Epithelial cell of prostate (primary cell): ENCODE measurements at regions not wholly inside any gene's neighbourhood (a gene's known extent, or its start where the extent isn't known, plus 50 kb on each side); places are given as distances from the start of the nearest gene placed in this dataset.
"Not testable (repeated sequence)": the region's sequence is repeated elsewhere in the genome, so short reads cannot be mapped to it uniquely, and the experiment has no call there.

Experiments used
- DNase-seq: peaks from one replicate; pipeline ENCODE4 v3.0.0-alpha.2; 2011; ENCODE audit warnings: low read depth, low spot score
- H3K27ac ChIP-seq: fragments of 450-650 bp; 2 replicates; pipeline ENCODE4 v1.5.1; 2017; ENCODE audit warnings: mild to moderate bottlenecking

GRCh38 chr7:51629206-51629605 lies 312.6 kb upstream of the COBL start:
- DNase-seq: no peak
- no peak overlapping the region for H3K27ac ChIP-seq

DNA sequence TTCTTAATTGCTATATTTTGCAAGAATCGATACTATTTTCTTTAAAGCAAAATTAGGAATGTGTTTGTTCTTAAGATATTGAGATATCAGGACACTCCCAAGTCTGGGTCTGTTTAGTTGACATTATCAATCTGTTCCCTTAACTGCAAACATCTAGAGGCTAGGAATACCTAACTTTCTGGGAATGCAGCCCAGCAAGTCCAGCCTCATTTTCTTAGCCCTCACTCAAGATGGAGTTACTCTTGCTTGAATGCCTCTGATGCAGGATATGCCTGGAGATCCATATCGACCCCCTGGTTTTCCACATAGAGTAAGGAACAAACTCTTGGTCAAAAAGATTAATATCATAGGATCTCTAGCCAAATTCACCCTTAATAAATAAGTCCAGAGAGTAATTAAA lies 305.3 kb upstream of the COBL start:
- no peak for DNase-seq
- H3K27ac ChIP-seq: no peak overlapping the region

DNA sequence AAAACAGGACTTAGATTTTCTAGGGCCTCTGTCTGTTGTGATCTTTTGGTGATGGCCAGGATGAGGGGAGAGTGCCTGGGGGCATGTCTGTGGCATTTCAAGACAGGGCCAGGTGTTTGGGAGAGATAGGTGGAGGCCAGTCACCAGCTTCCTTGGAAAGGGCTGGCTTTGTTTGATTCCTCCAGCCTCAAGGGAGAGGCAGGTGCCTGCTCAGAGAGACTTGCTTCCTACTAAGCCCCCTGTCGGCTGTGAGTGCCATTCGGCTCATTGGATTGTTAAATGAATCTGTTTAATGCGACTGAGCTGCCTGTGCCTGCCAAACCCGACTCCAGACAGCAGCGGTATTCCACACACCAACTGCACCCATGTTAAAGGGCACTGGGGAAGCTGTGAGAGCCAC lies 304.1 kb upstream of the COBL start:
- H3K27ac ChIP-seq: no peak overlapping the region

DNA sequence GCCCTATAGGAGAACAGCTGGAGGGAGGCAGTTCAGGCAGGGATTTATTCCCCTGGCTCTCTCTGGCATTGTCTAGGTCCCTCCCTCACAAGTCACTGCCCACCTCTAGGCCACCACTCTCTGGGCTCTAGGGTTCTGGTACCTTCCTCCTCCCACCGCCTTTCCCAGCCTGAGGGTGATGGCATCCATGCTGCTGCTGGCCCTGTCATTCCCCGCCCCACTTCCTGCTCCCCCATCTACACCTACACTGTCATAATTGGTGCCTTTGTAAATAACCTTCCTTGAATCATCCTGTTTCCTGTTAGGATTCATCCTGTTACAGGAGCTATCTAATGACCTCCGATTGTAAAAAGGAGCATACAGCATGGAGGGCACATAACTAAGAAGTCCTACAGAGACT lies 303.3 kb upstream of the COBL start:
- DNase-seq: no peak
- no peak overlapping the region for H3K27ac ChIP-seq

More for the DNA sequence above, 304.1 kb upstream of the COBL start:
- DNase-seq: no peak

DNA sequence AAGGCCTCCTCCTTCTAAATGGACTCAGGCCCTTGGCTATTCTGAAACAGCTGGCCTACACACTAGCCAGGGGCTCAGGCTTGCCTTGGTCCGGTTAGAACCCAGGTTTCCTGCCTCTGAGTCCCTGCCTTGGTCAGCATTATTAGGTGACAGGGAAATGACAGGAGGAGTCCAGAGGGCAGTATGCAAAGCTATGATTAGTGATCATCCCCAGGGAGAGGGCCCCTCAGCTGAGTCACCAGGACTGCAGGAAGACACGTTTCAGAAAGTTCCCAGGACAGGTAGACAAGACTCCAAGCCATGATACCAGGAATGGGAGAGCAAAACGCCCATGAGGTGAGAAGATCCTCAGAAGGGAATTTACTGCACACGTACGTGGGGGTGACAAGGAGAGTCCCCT lies 301.1 kb upstream of the COBL start:
- H3K27ac ChIP-seq: no peak overlapping the region
- DNase-seq: no peak

GRCh38 chr7:51613911-51614357 lies 297.3 kb upstream of the COBL start:
- H3K27ac ChIP-seq: no peak overlapping the region
- no peak for DNase-seq

DNA sequence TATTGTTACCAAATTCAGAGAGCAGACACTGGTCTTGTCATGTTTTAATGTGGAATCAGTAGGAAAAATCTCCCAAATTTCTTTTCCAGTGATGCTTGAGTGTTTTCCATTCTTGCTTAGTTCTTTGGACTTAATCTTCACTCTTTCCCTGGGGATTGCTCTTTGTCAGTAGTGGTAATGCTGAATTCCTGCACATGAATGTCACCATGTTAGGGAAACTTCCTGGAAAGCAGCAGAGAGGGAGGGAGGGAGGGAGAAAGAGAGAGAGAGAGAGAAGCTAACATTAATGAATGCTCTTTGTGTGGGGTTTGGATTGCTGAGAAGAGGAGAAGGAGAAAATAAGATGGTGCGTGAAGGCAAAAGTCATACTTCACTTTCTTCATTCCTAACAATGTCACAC lies 295.3 kb upstream of the COBL start:
- no peak overlapping the region for H3K27ac ChIP-seq
- no peak for DNase-seq

DNA sequence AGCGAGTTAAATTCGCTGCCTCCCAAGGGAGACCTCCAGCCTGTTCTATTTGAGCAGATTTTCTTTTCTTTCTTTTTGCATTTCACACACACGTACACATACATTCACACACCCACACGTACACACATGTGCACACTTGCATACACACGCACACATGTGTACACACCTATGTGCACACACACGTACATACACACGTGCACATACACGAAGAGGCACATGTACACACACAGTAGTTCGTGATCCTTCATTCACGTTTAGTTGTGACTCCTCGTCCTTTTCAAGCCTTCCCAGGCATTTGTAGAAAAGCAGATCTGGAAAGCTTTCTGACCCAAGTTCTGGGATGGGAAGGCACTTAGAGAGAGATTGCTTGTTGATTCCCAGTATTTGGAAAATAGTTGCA lies 290.8 kb upstream of the COBL start:
- DNase-seq: no peak
- H3K27ac ChIP-seq: no peak overlapping the region

DNA sequence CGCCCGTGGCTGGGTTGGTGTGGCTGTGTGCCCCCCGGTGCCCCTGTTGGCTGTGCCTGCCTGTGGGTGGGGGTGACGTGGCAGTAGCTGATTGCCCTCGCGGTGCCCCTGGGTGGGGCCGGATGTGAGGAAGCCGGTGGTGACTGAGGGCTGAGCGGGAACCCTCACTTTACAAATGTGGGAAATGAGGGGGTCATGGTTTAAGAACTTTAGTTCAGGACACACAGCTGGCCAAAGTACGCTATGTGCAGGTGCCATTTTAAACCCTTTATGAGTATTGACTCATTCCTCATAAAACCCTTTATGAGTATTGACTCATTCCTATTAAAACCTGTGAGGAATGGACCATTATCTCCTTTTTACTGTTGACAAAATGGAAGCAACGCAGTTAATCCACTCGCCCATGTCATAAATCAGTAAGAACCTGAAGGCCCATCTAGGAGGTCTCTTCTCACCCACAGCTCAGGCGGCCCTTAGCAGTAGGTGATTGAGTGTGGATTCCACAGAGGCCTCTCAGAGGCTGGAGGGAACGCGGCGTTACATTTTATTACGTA lies 290.1 kb upstream of the COBL start:
- peak; percentile 14 for DNase-seq
- no peak overlapping the region for H3K27ac ChIP-seq

GRCh38 chr7:51602376-51602775 lies 285.8 kb upstream of the COBL start:
- no peak for DNase-seq
- no peak overlapping the region for H3K27ac ChIP-seq

- no peak for DNase-seq
- no peak overlapping the region for H3K27ac ChIP-seq
Observed at GRCh38 chr7:51601461-51601860, 284.9 kb upstream of the COBL start.

DNA sequence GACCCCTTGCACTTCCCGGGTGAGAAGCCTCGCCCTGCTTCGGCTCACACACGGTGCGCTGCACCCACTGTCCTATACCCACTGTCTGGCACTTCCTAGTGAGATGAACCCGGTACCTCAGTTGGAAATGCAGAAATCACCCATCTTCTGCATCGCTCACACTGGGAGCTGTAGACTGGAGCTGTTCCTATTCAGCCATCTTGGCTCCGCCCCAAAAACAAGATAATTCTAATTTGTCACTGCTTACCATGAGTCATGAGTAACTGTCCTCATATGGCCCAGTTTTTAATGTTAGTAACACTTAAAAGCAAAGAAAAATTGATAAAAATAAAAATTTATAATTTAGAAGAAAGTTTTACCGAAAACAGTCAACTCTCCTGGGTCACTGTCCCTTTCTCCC lies 283.3 kb upstream of the COBL start:
- not testable (repeated sequence) for DNase-seq, H3K27ac ChIP-seq

DNA sequence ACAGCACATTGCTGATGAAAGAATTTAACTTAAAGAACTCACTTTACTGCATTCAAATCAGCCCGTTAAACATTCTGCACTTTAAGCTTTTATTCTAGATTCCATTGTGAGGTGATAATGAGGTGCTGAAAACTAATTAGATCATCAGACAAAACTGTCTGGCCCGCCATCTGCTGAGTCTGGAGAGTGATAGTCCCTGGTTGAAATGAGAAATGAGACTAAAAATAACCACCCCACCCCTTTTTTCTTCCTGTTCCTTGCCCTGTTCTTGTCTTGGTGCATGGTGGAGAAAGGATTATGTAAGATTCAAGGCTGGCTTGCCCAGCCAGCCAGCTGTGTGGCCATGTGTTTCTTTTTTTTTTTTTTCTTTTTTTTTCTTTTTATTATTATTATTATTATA lies 277.0 kb upstream of the COBL start:
- H3K27ac ChIP-seq: no peak overlapping the region
- no peak for DNase-seq

- no peak for DNase-seq
- H3K27ac ChIP-seq: no peak overlapping the region
Observed at GRCh38 chr7:51592842-51593599, 276.4 kb upstream of the COBL start.

DNA sequence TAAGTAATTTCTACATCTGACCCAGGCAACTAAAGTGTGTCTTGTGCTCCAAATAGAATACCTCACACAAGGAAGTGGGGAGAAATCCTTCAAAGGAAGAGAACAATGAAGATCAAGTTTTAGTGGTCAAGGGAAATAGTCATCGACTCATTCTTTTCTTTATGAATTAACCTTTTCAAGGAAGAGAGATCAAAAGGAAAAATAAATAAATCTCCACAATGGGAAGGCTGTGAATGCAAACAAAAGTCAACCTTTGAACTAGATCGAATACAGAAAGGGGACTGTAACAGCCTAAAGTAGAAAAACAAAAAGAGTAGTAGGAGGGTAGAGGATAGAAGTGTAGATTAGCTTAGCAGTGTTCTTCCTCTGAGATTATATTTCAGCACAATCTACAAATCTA lies 274.6 kb upstream of the COBL start:
- H3K27ac ChIP-seq: no peak overlapping the region
- DNase-seq: no peak

DNA sequence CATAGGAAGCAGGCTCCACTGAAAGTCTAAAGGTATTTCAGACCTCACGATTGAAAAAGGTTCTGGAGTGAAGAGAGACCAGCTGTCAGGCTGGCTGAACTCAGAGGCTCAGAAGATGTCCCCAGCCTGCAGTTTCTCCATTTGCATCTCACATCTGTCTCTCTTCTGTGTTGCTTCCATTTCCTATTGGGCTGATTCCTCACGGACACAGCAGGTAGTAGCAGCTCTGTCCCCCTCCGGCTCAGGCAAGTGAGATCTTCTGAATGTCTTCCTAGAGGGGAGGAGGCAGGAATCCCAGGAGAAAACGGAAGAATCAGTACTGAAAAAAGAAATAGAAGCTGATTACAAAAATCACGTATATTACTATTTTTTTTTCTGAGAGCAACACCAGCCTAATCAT lies 274.1 kb upstream of the COBL start:
- H3K27ac ChIP-seq: no peak overlapping the region
- no peak for DNase-seq

GRCh38 chr7:51589111-51589510 lies 272.5 kb upstream of the COBL start:
- no peak overlapping the region for H3K27ac ChIP-seq
- DNase-seq: no peak

- no peak overlapping the region for H3K27ac ChIP-seq
- no peak for DNase-seq
Observed at GRCh38 chr7:51587604-51588003, 271.0 kb upstream of the COBL start.

DNA sequence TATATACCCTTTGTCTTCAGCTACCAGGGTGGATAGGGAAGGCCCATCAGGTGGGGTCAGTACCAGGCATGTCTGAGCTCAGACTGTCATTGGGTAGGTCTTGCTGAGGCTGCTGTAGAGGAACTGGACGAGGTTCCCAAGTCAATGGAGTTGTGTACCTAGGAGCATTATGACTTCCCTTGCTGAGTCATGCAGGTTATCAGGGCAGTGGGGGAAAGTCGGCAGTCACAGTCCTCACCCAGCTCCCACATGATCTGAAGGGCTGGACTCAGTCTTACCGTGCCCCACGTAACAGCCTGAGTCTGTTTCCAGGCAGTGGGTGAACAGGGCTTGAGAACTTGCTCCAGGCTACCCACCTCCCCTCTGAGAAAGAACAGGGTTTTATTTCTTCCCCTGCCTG lies 260.8 kb upstream of the COBL start:
- H3K27ac ChIP-seq: no peak overlapping the region
- DNase-seq: no peak

DNA sequence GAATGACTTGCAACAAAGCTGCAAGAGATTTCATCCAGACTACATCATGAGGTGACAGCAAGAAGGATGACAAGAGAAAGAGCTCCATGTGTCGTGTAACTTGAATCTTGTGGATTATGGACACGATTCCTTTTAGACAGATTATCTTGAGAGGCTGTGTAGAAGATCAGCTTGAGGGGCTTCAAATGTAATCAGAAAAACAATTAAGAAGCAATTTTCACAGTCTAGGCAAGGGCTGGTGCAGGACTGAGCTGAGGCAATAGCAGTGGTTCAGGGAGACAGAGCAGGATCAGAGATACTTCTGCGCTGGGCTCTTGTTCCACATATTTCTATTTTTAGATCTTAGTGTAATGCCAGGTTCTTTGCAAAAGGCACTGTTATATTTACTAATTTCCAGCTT lies 253.0 kb upstream of the COBL start:
- no peak overlapping the region for H3K27ac ChIP-seq
- no peak for DNase-seq

- H3K27ac ChIP-seq: no peak overlapping the region
- no peak for DNase-seq
Observed at GRCh38 chr7:51569176-51569575, 252.6 kb upstream of the COBL start.

DNA sequence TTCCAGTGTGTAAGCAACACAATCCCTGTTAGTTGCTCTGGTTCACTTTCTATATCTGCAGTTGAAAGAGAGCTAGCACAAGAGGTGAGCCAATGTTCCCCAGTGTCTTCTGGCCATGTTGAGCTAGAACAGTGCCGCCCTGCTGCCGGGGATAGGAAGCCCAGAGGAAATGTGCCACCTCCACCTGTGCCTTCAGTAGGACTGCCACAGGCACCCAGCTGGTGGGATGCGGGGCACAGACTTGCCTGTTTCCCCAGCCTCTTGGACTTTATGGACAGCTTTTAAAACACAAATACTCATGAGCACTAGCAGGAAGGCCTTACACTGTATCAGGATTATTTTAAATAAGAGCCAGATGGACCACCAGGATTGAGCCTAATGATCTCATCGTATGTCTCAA lies 234.5 kb upstream of the COBL start:
- H3K27ac ChIP-seq: no peak overlapping the region
- no peak for DNase-seq
